HG03103 (cell line): ENCODE measurements at regions not wholly inside any gene's neighbourhood (a gene's known extent, or its start where the extent isn't known, plus 50 kb on each side); places are given as distances from the start of the nearest gene placed in this dataset.
"Not testable (repeated sequence)": the region's sequence is repeated elsewhere in the genome, so short reads cannot be mapped to it uniquely, and the experiment has no call there.

Experiments used
- ATAC-seq: cut with Tn5 transposase; IDR thresholded peaks from one replicate; pipeline ENCODE4 v1.9.1; 2021; ENCODE audit warnings: low read depth; ENCODE audit not compliant: unreplicated experiment

DNA sequence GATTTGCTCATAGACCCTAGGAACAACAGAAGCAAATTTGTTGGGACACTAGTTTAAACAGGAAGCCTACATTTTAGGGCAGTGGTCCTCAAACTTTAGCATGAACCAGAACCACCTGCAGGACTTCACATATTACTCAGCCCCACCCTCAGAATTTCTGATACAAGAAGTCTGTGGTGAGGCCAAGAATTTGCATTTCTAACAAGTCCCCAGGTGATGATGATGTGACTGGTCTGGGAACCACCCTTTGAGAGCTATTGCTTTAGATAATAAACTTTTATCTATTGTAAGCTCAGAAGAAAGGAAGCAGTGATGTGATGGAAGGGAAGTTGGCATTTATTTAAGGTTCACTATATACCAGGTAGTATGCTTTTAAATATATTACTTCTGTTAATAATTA, 194.0 kb downstream of the FAM181B start:
- peak; percentile 52 for ATAC-seq

DNA sequence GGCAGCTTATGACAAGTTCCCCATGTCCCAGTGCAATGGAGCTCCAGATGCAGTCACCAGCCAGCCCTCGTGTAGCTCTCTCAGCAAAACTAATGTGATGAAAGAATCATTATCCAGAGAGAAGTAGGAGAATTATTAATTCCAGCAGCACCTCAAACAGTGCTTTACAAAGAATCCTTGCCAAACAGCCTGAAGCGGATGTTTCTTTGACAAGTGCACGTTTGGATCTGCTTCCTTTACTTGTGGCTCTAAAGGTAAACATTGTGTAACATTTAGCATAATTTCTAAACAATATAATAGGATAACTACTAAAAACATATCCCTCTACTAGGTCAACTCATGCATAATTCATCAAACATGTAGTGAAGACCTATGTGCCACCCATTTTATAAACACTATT, 197.0 kb downstream of the FAM181B start:
- ATAC-seq, result no peak

GRCh38 chr11:82533628-82534327, 199.9 kb downstream of the FAM181B start:
- ATAC-seq, result no peak

DNA sequence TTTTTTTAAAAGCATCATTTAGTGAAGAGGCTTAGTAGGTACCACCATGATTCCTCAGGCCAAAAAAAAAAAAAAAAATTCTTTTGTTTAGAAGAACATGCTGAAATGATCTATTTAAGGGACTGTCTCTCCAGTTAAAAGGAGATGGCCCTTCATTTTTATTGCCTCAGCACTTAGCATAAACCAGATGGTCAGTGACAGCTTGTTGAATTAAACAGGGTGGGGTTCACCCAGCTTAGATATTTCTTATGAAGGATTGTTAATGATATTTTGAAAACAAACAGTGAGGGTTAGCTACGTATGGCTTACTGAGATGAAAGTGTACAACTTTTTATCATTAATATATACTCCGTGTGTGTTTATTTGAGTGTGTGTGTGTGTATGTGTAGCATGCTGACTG, 203.7 kb downstream of the FAM181B start:
- no peak for ATAC-seq

GRCh38 chr11:82527081-82527584, 206.5 kb downstream of the FAM181B start:
- no peak for ATAC-seq

DNA sequence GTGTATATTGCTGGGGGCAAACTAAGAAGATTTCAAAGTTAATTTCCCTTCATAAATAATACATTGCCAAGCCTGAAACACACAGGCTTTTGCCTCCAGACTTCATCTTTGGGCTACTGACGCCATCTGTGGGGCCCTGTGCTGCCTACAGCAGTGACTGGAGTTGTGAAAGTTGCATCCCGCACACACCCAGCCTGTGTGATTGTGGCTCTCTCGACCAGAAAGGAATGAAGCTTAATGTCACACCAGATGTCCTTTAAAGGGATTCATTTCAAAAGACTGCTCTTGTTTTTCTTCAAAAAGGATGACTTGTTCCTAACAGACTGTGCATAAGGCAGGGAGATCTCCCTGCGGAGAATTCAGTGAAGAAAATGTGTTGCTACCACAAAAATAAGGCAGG, 210.5 kb downstream of the FAM181B start:
- no peak for ATAC-seq

DNA sequence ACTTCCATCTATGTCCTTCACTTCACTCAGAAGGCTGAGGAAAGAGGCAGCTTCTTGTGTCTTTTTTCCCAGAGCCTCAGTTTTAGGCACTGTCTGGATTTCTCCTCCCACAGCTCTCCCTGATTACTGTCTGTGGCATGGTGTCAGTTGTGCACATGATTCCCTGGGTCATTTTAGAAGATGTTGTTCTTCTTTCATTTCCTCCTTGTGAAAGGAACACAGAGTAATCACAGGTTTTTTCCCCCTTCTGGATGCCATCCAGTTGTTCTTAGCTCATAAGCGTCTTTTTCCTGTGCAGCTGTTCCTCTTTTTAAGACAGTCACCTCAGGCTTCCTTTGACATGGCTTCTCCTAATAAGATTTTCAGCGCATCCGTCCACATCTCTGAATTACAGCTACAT, 212.2 kb downstream of the FAM181B start:
- no peak for ATAC-seq

DNA sequence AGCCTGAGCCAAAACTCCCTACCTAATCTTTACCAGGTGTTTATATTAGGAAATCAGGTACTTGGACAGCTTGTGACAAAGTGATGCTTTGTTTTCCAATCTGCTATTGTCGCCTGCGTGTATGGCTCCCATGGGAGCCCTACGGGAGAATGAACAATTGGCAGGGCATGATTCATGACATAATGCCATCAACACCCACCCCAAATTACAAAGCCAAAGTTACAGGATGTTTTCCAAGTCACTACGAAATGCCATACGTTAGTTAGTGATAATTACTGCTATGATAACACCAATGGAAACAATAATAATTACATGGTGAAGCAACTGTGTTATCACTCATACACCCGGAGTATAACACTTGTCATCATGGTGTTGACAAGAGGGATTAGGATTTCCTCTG, 226.4 kb downstream of the FAM181B start:
- ATAC-seq, result no peak

GRCh38 chr11:82505379-82505778, 228.3 kb downstream of the FAM181B start:
- ATAC-seq, result no peak

GRCh38 chr11:82501174-82501573, 232.5 kb downstream of the FAM181B start:
- ATAC-seq, result not testable (repeated sequence)

- peak; percentile 72 for ATAC-seq
Observed at GRCh38 chr11:82494988-82495432, 238.7 kb downstream of the FAM181B start.

DNA sequence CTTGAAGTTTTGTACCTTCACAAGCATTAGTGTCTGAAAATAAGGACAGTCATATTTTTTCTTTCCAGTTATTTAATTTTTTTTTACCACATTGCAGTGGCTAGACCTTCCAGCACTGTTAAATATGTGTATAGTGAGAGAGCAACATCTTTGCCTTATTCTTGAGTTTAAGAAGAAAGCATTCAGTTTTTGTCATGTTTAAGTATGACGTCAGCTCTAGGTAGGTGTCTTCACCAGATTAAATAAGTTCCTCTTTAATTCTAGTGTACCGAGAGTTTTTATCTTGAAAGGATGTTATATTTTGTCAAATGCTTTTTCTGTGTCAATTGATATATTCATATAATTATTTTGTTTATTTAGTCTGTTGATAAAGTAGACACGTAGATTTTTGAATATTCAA, 258.8 kb downstream of the FAM181B start:
- ATAC-seq, result no peak

- ATAC-seq, result no peak
Observed at GRCh38 chr11:82465481-82465880, 268.2 kb downstream of the FAM181B start.

DNA sequence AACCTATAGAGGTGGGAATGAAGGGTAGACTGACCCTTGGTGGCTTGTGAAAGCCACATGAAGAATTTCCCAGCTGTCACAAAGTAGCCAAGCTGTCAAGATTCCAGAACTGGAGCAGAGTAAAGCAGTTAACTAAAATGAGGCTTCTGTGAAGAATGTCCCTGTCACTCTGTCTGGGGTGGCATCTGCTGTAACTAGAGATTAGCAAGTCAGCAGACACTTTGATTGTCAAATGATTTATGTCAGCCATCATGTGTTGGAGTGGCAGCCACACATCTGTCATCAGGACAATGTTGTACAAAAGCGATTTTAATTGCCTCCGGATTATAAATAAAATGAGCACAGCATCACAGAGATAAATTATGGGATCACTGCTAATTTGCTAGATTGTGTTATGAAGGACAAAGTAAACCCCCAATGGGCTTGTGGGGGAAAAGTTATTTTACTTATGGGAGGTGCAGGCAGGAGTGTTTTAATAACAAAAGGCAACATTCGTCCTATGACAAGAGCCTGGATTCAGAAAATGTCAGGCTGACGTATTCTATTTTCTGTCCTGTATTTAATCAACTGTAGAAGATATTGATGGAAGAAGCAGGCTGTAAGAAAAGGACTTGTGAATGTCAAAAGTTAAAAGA, 270.9 kb downstream of the FAM181B start:
- no peak for ATAC-seq

- no peak for ATAC-seq
Observed at GRCh38 chr11:82458761-82459160, 274.9 kb downstream of the FAM181B start.

DNA sequence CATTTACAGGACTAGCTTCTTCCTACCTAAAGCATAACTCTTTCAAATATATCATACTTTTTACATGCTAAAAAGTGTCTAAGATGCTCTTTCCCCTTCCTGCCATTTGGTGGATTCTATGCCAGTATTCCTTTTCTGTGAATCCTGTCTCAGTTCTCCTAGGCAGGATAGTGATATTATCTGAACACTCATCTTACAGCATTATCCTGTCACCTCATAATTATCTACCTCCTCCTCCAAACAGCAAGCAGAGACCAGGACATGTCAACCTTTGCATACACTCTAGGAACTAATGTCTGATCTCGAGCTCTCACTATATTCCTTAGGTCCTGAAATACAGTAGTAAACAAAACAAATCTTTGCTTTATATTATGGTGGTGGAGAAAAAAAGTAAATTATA, 275.5 kb downstream of the FAM181B start:
- ATAC-seq, result no peak

- no peak for ATAC-seq
Observed at GRCh38 chr11:82450996-82451395, 282.7 kb downstream of the FAM181B start.

GRCh38 chr11:82406611-82407010, 327.1 kb downstream of the FAM181B start:
- no peak for ATAC-seq

GRCh38 chr11:82405421-82405820, 328.2 kb downstream of the FAM181B start:
- ATAC-seq, result no peak

GRCh38 chr11:82404981-82405380, 328.7 kb downstream of the FAM181B start:
- no peak for ATAC-seq

DNA sequence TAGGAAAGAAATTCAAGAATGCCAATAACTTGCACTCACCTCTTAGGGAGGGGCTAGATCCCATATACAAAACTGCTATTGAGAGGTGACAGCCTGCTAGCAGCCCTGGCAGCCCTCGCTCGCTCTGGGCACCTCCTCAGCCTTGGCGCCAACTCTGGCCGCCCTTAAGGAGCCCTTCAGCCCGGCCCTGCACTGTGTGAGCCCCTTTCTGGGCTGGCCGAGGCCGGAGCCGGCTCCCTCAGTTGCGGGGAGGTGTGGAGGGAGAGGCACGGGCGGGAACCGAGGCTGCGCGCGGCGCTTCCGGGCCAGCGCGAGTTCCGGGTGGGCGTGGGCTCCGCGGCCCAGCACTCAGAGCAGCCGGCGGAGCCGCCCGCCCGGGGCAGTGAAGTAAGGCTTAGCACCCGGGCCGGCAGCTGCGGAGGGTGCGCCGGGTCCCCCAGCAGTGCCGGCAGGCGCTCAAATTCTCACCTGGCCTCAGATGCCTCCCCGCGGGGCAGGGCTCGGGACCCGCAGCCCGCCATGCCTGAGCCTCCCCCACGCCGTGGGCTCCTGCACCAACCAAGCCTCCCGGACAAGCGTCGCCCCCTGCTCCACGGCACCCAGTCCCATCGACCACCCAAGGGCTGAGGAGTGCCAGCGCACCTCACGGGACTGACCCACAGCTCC, 329.9 kb downstream of the FAM181B start:
- ATAC-seq, result no peak
